PC-3 (cell line): ENCODE measurements at regions not wholly inside any gene's neighbourhood (a gene's known extent, or its start where the extent isn't known, plus 50 kb on each side); places are given as distances from the start of the nearest gene placed in this dataset.

Experiments
- EZH2 ChIP-seq: fragments of 300-600 bp; sonication (generic); IDR thresholded peaks from one replicate; pipeline ENCODE4 v1.6.1; 2017; ENCODE audit warnings: antibody characterized with exemption, mild to moderate bottlenecking, low read length; ENCODE audit not compliant: unreplicated experiment
- EZH2phosphoT487 ChIP-seq: fragments of 300-600 bp; sonication (generic); IDR thresholded peaks from 2 replicates; pipeline ENCODE4 v1.6.1; 2018; ENCODE audit warnings: mild to moderate bottlenecking, antibody characterized with exemption, low read length, borderline replicate concordance
- TF ChIP-seq, protein P1 (sequence below): fragments of 300-600 bp; sonication (generic); conservative IDR thresholded peaks from 2 replicates; pipeline ENCODE4 v1.5.1; 2017; ENCODE audit warnings: antibody characterized with exemption, low read depth, mild to moderate bottlenecking, low read length

DNA sequence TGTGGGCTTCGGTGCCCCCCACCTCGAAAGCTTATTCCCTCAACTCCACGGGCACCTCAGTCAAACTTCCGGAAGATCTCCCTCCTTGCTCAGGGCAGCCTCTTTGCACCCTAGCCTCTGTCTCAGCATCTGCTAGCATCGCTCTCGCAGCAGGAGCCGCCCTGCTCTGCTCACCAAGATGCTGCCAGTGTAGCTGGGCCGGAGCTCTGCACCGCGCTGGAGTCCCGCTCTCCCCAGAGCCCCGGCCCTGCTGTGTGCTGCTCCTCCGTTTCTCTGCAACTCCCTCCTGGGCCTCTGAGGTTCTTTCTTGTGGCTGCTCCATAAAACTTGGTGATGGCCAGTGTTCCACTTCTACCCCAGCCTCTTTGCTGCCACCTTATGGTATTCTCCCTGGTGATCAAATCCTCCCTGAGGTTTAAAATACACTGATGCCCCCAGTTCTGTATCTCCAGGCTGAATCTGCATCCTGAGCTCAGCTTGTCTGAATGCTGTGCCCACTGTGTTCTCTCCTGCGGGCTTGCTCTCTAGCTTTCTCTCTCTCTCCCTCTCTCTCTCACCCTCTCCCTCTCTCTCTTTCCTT lies 198.0 kb downstream of the UQCRFS1 start:
- TF ChIP-seq, protein P1, sequence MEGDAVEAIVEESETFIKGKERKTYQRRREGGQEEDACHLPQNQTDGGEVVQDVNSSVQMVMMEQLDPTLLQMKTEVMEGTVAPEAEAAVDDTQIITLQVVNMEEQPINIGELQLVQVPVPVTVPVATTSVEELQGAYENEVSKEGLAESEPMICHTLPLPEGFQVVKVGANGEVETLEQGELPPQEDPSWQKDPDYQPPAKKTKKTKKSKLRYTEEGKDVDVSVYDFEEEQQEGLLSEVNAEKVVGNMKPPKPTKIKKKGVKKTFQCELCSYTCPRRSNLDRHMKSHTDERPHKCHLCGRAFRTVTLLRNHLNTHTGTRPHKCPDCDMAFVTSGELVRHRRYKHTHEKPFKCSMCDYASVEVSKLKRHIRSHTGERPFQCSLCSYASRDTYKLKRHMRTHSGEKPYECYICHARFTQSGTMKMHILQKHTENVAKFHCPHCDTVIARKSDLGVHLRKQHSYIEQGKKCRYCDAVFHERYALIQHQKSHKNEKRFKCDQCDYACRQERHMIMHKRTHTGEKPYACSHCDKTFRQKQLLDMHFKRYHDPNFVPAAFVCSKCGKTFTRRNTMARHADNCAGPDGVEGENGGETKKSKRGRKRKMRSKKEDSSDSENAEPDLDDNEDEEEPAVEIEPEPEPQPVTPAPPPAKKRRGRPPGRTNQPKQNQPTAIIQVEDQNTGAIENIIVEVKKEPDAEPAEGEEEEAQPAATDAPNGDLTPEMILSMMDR = no peak
- TF ChIP-seq EZH2phosphoT487 (no peak), EZH2 (no peak)
